GM12878 (cell line): ENCODE measurements at regions not wholly inside any gene's neighbourhood (a gene's known extent, or its start where the extent isn't known, plus 50 kb on each side); places are given as distances from the start of the nearest gene placed in this dataset.
A peak's percentile ranks its signal among the peaks of the same experiment; 100 is the strongest.

Source experiments
- ASH2L ChIP-seq: fragments of 300-600, 200-600 bp; sonication (generic); IDR thresholded peaks from 2 replicates; pipeline ENCODE4 v1.6.1; 2017; ENCODE audit warnings: low read depth, mild to moderate bottlenecking, borderline replicate concordance
- EED ChIP-seq: sonication (generic); IDR thresholded peaks from 2 replicates; pipeline ENCODE4 v1.6.1; 2016; ENCODE audit warnings: antibody characterized with exemption, low read depth
- HDGF ChIP-seq: fragments of 450-650 bp; IDR thresholded peaks from 2 replicates; pipeline ENCODE4 v1.6.1; 2016; ENCODE audit warnings: antibody characterized with exemption
- IKZF1 ChIP-seq: fragments of 450-650 bp; conservative IDR thresholded peaks from 2 replicates; pipeline ENCODE4 v1.6.1; 2017; ENCODE audit warnings: antibody characterized with exemption, mild to moderate bottlenecking
- IKZF2 ChIP-seq, 2 experiments: fragments of 450-650 bp; IDR thresholded peaks; 2 replicates each; pipeline ENCODE4 v1.6.1; 2017; ENCODE audit warnings: mild to moderate bottlenecking in 2 of 2, moderate library complexity in 2 of 2
- IRF3 ChIP-seq: fragments of 450-650 bp; IDR thresholded peaks from 2 replicates; pipeline ENCODE4 v1.6.1; 2014; ENCODE audit warnings: mild to moderate bottlenecking
- KLF5 ChIP-seq: fragments of 450-650 bp; IDR thresholded peaks from 2 replicates; pipeline ENCODE4 v1.6.1; 2014; ENCODE audit warnings: mild to moderate bottlenecking; ENCODE audit not compliant: partially characterized antibody
- MAX ChIP-seq: IDR thresholded peaks from 2 replicates; pipeline ENCODE4 v1.6.1; 2012; ENCODE audit warnings: low read depth, low read length, improper control_type of control experiment
- MLLT1 ChIP-seq: fragments of 450-650 bp; IDR thresholded peaks from 2 replicates; pipeline ENCODE4 v1.6.1; 2016; ENCODE audit warnings: mild to moderate bottlenecking
- MTA2 ChIP-seq: fragments of 450-650 bp; IDR thresholded peaks from 2 replicates; pipeline ENCODE4 v1.6.1; 2016; ENCODE audit warnings: low read depth, mild to moderate bottlenecking, moderate library complexity
- NFXL1 ChIP-seq: fragments of 450-650 bp; IDR thresholded peaks from 2 replicates; pipeline ENCODE4 v1.6.1; 2017; ENCODE audit warnings: antibody characterized with exemption, mild to moderate bottlenecking, borderline replicate concordance
- NR2C2 ChIP-seq: IDR thresholded peaks from 2 replicates; pipeline ENCODE4 v1.6.1; 2011; ENCODE audit warnings: borderline replicate concordance, low read depth; ENCODE audit not compliant: control insufficient read depth, insufficient read length
- PAX5 ChIP-seq: IDR thresholded peaks from 2 replicates; pipeline ENCODE4 v1.6.1; 2011; ENCODE audit warnings: low read depth, low read length, borderline replicate concordance
- RBBP5 ChIP-seq: fragments of 200-600 bp; sonication (generic); conservative IDR thresholded peaks from 2 replicates; pipeline ENCODE4 v1.6.1; 2016
- RELA ChIP-seq: fragments of 450-650 bp; IDR thresholded peaks from 2 replicates; pipeline ENCODE4 v1.8.0; 2014; ENCODE audit warnings: borderline replicate concordance; ENCODE audit not compliant: partially characterized antibody
- SIX5 ChIP-seq: IDR thresholded peaks from 2 replicates; pipeline ENCODE4 v1.6.1; 2011; ENCODE audit warnings: mild to moderate bottlenecking, low read depth, low read length, moderate library complexity; ENCODE audit not compliant: severe bottlenecking
- SMAD1 ChIP-seq: fragments of 450-650 bp; IDR thresholded peaks from 2 replicates; pipeline ENCODE4 v1.6.1; 2018; ENCODE audit warnings: mild to moderate bottlenecking, low read depth; ENCODE audit not compliant: partially characterized antibody
- TARDBP ChIP-seq: IDR thresholded peaks from 2 replicates; pipeline ENCODE4 v1.6.1; 2016; ENCODE audit warnings: borderline replicate concordance
- ZBTB11 ChIP-seq: fragments of 450-650 bp; formaldehyde crosslinking; IDR thresholded peaks from 2 replicates; pipeline ENCODE4 v1.5.0; 2022; ENCODE audit warnings: mild to moderate bottlenecking, missing genetic modification characterization
- ZNF592 ChIP-seq: fragments of 450-650 bp; IDR thresholded peaks from 2 replicates; pipeline ENCODE4 v1.6.1; 2017; ENCODE audit warnings: mild to moderate bottlenecking, moderate library complexity

- TF ChIP-seq NFXL1 (no peak), MTA2 (no peak), SMAD1 (no peak), SIX5 (no peak), TARDBP (0 out of 2 replicates have a peak, but pooled peaks have one; percentile 11), RBBP5 (no peak), MAX (no peak), ZBTB11 (no peak), IRF3 (no peak), HDGF (no peak), PAX5 (no peak), RELA (no peak), EED (no peak; the same call in 1 of the 2 replicates), IKZF2 (IDR thresholded peaks at IDR 0.05) (no peak), MLLT1 (peak; percentile 61; the same call in 1 of the 2 replicates), ASH2L (no peak), NR2C2 (no peak), ZNF592 (no peak), IKZF1 (peak; percentile 64), KLF5 (peak; percentile 35)
Measured at GRCh38 chr10:30705625-30706149, 76.1 kb upstream of the LYZL2 start (continued).
